Loucy (cell line): ENCODE measurements at regions not wholly inside any gene's neighbourhood (a gene's known extent, or its start where the extent isn't known, plus 50 kb on each side); places are given as distances from the start of the nearest gene placed in this dataset.

ENCODE experiments used
- H2AFZ ChIP-seq: fragments of 200-600 bp; sonication (generic); 2 replicates; pipeline ENCODE4 v1.6.0; 2016; ENCODE audit warnings: antibody characterized with exemption, mild to moderate bottlenecking, low read length, moderate library complexity
- H3F3A ChIP-seq: fragments of 200-600 bp; 2 replicates; pipeline ENCODE4 v1.6.0; 2016; ENCODE audit warnings: antibody characterized with exemption, low read depth, mild to moderate bottlenecking
- H3K27me3 ChIP-seq: fragments of 200-600 bp; sonication (generic); 2 replicates; pipeline ENCODE4 v1.6.1; 2014; ENCODE audit warnings: low read length, mild to moderate bottlenecking; ENCODE audit not compliant: insufficient read depth, poor library complexity, severe bottlenecking
- H3K36me3 ChIP-seq: fragments of 200-600 bp; sonication (generic); 2 replicates; pipeline ENCODE4 v1.6.1; 2016; ENCODE audit warnings: low read length; ENCODE audit not compliant: insufficient read depth
- H3K4me1 ChIP-seq: fragments of 200-600 bp; sonication (generic); 2 replicates; pipeline ENCODE4 v1.5.1; 2014; ENCODE audit warnings: low read length, mild to moderate bottlenecking; ENCODE audit not compliant: insufficient read depth, poor library complexity, severe bottlenecking
- H3K4me2 ChIP-seq: fragments of 200-600 bp; sonication (generic); 2 replicates; pipeline ENCODE4 v1.6.0; 2014; ENCODE audit warnings: antibody characterized with exemption, low read length, low read depth, mild to moderate bottlenecking; ENCODE audit not compliant: poor library complexity, severe bottlenecking
- H3K4me3 ChIP-seq: fragments of 200-600 bp; sonication (generic); 2 replicates; pipeline ENCODE4 v1.5.1; 2014; ENCODE audit warnings: low read length, mild to moderate bottlenecking, mixed read lengths; ENCODE audit not compliant: poor library complexity, severe bottlenecking
- H3K79me2 ChIP-seq: fragments of 200-600 bp; sonication (generic); 2 replicates; pipeline ENCODE4 v1.6.1; 2014; ENCODE audit warnings: low read length; ENCODE audit not compliant: insufficient read depth
- H3K9ac ChIP-seq: fragments of 200-600 bp; sonication (generic); 2 replicates; pipeline ENCODE4 v1.6.0; 2014; ENCODE audit warnings: mild to moderate bottlenecking, low read depth, low read length, moderate library complexity; ENCODE audit not compliant: poor library complexity, severe bottlenecking
- H3K9me2 ChIP-seq: fragments of 200-600 bp; sonication (generic); replicated peaks from 2 replicates; pipeline ENCODE4 v1.6.1; 2016; ENCODE audit warnings: low read depth, low read length, mixed read lengths
- H3K9me3 ChIP-seq: fragments of 200-600 bp; sonication (generic); 2 replicates; pipeline ENCODE4 v1.6.1; 2014; ENCODE audit warnings: mild to moderate bottlenecking, antibody characterized with exemption, low read length, low read depth; ENCODE audit not compliant: insufficient read depth
- H4K20me1 ChIP-seq: fragments of 200-600 bp; sonication (generic); 2 replicates; pipeline ENCODE4 v1.6.0; 2014; ENCODE audit warnings: antibody characterized with exemption, low read length, mild to moderate bottlenecking; ENCODE audit not compliant: insufficient read depth, poor library complexity, severe bottlenecking
- CTCF ChIP-seq: fragments of 200-600 bp; sonication (generic); conservative IDR thresholded peaks from 2 replicates; pipeline ENCODE4 v1.5.1; 2014; ENCODE audit warnings: mild to moderate bottlenecking, antibody characterized with exemption, low read length
- EZH2phosphoT487 ChIP-seq: fragments of 200-600 bp; IDR thresholded peaks from 2 replicates; pipeline ENCODE4 v1.6.1; 2018; ENCODE audit warnings: antibody characterized with exemption, mild to moderate bottlenecking, moderate library complexity, borderline replicate concordance

GRCh38 chr11:91104237-91104636 lies 881.4 kb upstream of the CHORDC1 start:
- H3K9me3 ChIP-seq = no peaks in the 10 kb centered on the region
- H3K4me1 ChIP-seq = no peaks in the 10 kb centered on the region
- no peaks in the 10 kb centered on the region for H4K20me1 ChIP-seq
- H3K9me2 ChIP-seq = no peaks in the 10 kb centered on the region
- H3K27me3 ChIP-seq = no peaks in the 10 kb centered on the region
- H3F3A ChIP-seq = no peaks in the 10 kb centered on the region
- H3K4me3 ChIP-seq = no peak overlapping the region
- H3K9ac ChIP-seq = no peak overlapping the region
- TF ChIP-seq CTCF = no peak
- TF ChIP-seq EZH2phosphoT487 = no peak
- no peaks in the 10 kb centered on the region for H3K79me2 ChIP-seq
- H2AFZ ChIP-seq = no peak overlapping the region
- no peak overlapping the region for H3K4me2 ChIP-seq
- no peaks in the 10 kb centered on the region for H3K36me3 ChIP-seq

DNA sequence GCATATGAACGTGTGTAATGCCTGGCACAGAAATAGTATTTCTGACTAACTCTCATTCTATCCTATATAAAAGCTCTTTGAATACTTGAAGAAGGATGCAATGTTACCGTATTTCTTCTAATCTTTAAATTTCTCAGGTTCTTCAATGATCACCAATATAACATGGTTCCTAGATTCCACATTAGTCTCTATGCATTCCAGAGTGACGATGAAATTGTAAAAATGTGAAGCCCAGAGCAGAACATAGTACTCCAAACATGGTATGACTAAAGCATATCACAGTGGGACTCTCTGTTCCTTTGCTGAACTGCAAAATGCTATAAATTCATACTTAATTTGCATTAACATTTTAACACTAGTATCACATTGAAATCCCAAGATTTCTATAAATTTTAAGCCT lies 877.6 kb upstream of the CHORDC1 start:
- H3K79me2 ChIP-seq = no peaks in the 10 kb centered on the region
- TF ChIP-seq EZH2phosphoT487 (no peak), CTCF (no peak)
- no peaks in the 10 kb centered on the region for H3K4me1 ChIP-seq
- H3K9me2 ChIP-seq = no peaks in the 10 kb centered on the region
- H4K20me1 ChIP-seq = no peaks in the 10 kb centered on the region
- H3K36me3 ChIP-seq = no peaks in the 10 kb centered on the region
- H3K27me3 ChIP-seq = no peaks in the 10 kb centered on the region
- no peak overlapping the region for H3K4me3 ChIP-seq
- H3K9me3 ChIP-seq = 0 out of 2 replicates have a peak, but pooled peaks cover 4% of the 10 kb centered on the region
- no peaks in the 10 kb centered on the region for H3F3A ChIP-seq
- H3K9ac ChIP-seq = no peak overlapping the region
- H3K4me2 ChIP-seq = no peak overlapping the region
- no peak overlapping the region for H2AFZ ChIP-seq

DNA sequence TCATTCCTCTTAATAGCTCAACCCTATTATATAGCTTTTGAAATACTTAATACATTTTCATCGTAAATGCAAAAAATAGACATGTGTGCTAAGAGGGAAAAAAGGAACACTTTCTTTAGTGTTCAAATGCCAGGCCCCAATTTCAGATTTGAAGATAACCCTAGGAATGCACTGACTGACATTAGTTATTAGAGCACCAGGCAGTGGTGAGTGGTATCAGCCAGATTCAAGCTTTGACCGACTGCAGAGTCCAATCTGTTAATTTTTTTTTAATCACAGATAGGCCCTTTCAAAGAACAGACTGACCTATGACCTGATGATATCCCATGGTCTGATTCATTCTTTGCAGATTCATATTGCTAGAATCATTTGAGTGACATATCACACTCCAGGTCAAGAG lies 874.2 kb upstream of the CHORDC1 start:
- no peaks in the 10 kb centered on the region for H3F3A ChIP-seq
- H3K27me3 ChIP-seq = no peaks in the 10 kb centered on the region
- H3K4me1 ChIP-seq = no peaks in the 10 kb centered on the region
- no peak overlapping the region for H3K9ac ChIP-seq
- no peaks in the 10 kb centered on the region for H3K9me2 ChIP-seq
- no peaks in the 10 kb centered on the region for H3K79me2 ChIP-seq
- TF ChIP-seq CTCF (no peak), EZH2phosphoT487 (no peak)
- no peak overlapping the region for H3K4me3 ChIP-seq
- H3K9me3 ChIP-seq = 0 out of 2 replicates have a peak, but pooled peaks cover 4% of the 10 kb centered on the region
- H4K20me1 ChIP-seq = no peaks in the 10 kb centered on the region
- no peaks in the 10 kb centered on the region for H3K36me3 ChIP-seq
- no peak overlapping the region for H2AFZ ChIP-seq
- H3K4me2 ChIP-seq = no peak overlapping the region
